ENCODE measurements at regions not wholly inside any gene's neighbourhood (a gene's known extent, or its start where the extent isn't known, plus 50 kb on each side); places are given as distances from the start of the nearest gene placed in this dataset.

DNA sequence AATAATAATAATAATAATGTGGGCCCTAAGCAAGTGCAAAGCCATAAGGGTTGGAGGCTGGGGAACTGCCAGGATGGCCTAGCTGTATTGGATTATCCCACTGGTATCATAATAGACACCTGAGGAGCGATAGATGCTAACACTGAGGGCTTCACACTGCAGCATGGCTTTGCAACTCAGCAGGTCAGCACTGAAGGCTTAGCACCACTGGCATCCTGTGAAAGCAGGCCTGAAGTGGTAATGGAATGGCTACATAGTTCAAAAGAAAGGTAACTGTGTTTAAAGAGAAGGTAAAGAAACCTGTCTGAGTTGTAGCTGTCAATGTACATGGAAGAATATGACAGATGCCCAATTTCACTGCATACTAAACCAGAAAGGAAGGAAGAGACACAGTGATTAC lies 359.0 kb downstream of the OSTF1 start:
- Mint-ChIP-seq H3K9me3 (peaks cover 38% of the 10 kb centered on the region), H3K27ac (no peak overlapping the region), H3K27me3 (ENCODE audit: insufficient read depth) (no peaks in the 10 kb centered on the region), H3K4me3 (no peak overlapping the region), H3K4me1 (ENCODE audit: low read depth) (no peaks in the 10 kb centered on the region), H3K36me3 (ENCODE audit: low read depth) (no peaks in the 10 kb centered on the region)
- no peak for DNase-seq
- TF ChIP-seq, protein P1, sequence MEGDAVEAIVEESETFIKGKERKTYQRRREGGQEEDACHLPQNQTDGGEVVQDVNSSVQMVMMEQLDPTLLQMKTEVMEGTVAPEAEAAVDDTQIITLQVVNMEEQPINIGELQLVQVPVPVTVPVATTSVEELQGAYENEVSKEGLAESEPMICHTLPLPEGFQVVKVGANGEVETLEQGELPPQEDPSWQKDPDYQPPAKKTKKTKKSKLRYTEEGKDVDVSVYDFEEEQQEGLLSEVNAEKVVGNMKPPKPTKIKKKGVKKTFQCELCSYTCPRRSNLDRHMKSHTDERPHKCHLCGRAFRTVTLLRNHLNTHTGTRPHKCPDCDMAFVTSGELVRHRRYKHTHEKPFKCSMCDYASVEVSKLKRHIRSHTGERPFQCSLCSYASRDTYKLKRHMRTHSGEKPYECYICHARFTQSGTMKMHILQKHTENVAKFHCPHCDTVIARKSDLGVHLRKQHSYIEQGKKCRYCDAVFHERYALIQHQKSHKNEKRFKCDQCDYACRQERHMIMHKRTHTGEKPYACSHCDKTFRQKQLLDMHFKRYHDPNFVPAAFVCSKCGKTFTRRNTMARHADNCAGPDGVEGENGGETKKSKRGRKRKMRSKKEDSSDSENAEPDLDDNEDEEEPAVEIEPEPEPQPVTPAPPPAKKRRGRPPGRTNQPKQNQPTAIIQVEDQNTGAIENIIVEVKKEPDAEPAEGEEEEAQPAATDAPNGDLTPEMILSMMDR (IDR thresholded peaks at IDR 0.05) = no peak

DNA sequence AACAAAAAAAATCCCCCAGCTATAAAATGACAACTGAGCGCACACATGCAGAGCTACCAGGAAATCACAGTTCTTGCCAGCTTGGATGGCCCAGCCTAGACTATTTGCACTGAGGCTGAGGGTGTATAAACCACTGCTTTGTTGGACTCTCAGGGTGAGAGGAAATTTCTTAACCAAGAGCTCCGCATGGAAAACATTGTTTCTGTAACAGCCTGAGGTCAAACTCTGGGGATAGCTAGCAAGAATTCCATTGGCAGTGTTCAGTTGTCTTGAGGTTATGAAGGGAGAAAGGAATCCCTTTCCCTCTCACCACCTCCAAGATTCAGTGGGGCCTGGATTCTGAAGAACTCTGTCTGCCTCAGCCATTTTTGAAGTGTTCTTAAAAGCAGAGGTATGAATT lies 360.0 kb downstream of the OSTF1 start:
- H3K27me3 Mint-ChIP-seq (ENCODE audit: insufficient read depth) = no peaks in the 10 kb centered on the region; the same call in 1 of the 2 replicates
- no peak overlapping the region for H3K4me3 Mint-ChIP-seq
- H3K36me3 Mint-ChIP-seq (ENCODE audit: low read depth) = no peaks in the 10 kb centered on the region
- no peaks in the 10 kb centered on the region for H3K4me1 Mint-ChIP-seq (ENCODE audit: low read depth)
- no peak for DNase-seq
- peaks cover 39% of the 10 kb centered on the region for H3K9me3 Mint-ChIP-seq
- H3K27ac Mint-ChIP-seq = no peak overlapping the region
- TF ChIP-seq, protein P1 (IDR thresholded peaks at IDR 0.05) = no peak

DNA sequence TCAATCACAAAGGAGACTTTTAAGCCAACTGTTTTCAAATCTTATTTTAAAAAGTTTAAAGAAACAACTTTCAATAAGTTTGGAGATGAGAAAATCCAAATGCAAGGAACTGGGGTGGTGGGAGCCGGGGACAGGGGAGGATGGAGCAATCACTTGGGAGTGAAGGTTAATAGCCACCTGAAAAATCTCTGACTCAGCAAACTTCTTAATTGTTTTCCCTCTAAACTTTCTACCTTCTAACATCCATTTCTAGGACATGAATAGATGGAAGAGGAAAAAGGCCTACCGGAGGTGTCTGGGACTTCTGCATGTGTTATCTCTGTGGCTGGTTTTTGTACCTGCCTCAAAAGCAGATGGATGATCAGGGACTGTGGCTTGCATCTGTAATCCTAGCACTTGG lies 360.6 kb downstream of the OSTF1 start:
- no peaks in the 10 kb centered on the region for H3K36me3 Mint-ChIP-seq (ENCODE audit: low read depth)
- H3K27ac Mint-ChIP-seq = no peak overlapping the region
- H3K4me1 Mint-ChIP-seq (ENCODE audit: low read depth) = no peaks in the 10 kb centered on the region

DNA sequence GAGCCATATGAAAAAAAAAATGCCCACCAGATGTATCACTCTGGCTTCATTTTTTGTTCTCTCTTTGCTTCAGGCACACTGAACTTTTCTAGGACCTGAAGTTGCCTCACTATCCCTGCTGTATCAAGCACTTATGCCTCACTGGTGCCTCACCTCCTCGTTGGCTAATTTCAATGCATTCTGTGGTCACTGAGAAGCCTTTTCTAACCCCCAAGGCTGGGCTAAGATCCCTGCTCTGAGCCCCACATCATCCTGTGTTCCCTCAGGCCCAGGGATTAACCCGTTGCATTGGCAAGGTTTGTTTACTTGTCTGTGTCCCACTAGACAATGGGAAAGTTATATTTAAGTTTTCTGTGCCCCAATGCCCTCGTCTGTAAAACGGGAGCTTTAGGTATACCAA lies 362.7 kb downstream of the OSTF1 start:
- Mint-ChIP-seq H3K36me3 (ENCODE audit: low read depth) (no peaks in the 10 kb centered on the region), H3K27me3 (ENCODE audit: insufficient read depth) (no peaks in the 10 kb centered on the region; the same call in 1 of the 2 replicates)

More for the DNA sequence above, 360.6 kb downstream of the OSTF1 start:
- Mint-ChIP-seq H3K9me3 (peaks cover 44% of the 10 kb centered on the region), H3K27me3 (ENCODE audit: insufficient read depth) (no peaks in the 10 kb centered on the region; the same call in 1 of the 2 replicates), H3K4me3 (no peak overlapping the region)
- TF ChIP-seq, protein P1 (IDR thresholded peaks at IDR 0.05) = no peak
- no peak for DNase-seq

DNA sequence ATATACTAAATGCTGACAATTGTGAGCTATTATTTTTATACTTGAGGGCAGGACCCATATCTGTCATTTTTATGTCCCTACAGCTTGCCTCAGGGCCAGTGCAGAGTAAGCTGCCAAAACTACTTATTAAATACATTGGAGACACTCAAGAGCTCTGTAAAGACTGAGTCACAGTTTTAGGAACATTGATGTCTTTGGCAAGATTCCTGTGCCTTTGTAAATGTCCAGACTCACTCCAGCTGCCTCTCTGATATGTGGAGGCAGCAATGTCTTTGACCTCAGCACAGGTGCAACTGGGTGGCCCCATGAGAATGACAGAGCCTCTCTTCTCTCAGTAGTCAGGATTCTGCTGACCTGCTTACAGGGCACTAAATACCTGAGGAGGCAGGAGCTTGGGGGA lies 363.2 kb downstream of the OSTF1 start:
- no peak for DNase-seq
- Mint-ChIP-seq H3K27ac (no peak overlapping the region), H3K4me1 (ENCODE audit: low read depth) (no peaks in the 10 kb centered on the region), H3K36me3 (ENCODE audit: low read depth) (no peaks in the 10 kb centered on the region), H3K4me3 (no peak overlapping the region), H3K27me3 (ENCODE audit: insufficient read depth) (no peaks in the 10 kb centered on the region; the same call in 1 of the 2 replicates), H3K9me3 (peaks cover 50% of the 10 kb centered on the region)
- TF ChIP-seq, protein P1 (IDR thresholded peaks at IDR 0.05) = no peak

More for the DNA sequence above, 362.7 kb downstream of the OSTF1 start:
- no peak overlapping the region for H3K27ac Mint-ChIP-seq
- no peaks in the 10 kb centered on the region for H3K4me1 Mint-ChIP-seq (ENCODE audit: low read depth)
- H3K9me3 Mint-ChIP-seq = peaks cover 50% of the 10 kb centered on the region
- TF ChIP-seq, protein P1 (IDR thresholded peaks at IDR 0.05) = no peak
- H3K4me3 Mint-ChIP-seq = no peak overlapping the region
- DNase-seq = no peak

DNA sequence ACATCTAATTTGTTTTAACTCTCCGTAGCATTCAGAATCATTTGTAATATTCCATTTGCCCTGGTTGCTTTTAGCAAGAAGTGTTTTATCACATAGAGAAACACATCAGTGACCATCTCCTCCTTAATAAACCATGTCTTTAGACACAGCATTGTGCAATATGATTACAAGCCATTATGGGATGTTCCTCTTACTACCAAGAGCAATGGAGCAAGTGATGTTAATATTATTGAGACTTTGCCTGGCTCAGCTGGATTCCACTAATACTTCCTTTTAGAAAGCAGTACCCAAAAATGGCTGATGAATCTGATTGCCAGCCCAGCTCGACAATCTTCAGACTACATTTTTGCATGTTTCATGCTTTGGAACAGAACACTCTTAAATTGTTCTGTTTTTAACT lies 364.2 kb downstream of the OSTF1 start:
- Mint-ChIP-seq H3K27me3 (ENCODE audit: insufficient read depth) (no peaks in the 10 kb centered on the region; the same call in 1 of the 2 replicates), H3K4me3 (no peak overlapping the region), H3K27ac (no peak overlapping the region), H3K9me3 (peaks cover 47% of the 10 kb centered on the region), H3K36me3 (ENCODE audit: low read depth) (no peaks in the 10 kb centered on the region), H3K4me1 (ENCODE audit: low read depth) (no peaks in the 10 kb centered on the region)
- TF ChIP-seq, protein P1 (IDR thresholded peaks at IDR 0.05) = no peak
- DNase-seq = no peak

Data from HFFc6 (cell line).